Fibroblast of mammary gland (primary cell): ENCODE measurements at regions not wholly inside any gene's neighbourhood (a gene's known extent, or its start where the extent isn't known, plus 50 kb on each side); places are given as distances from the start of the nearest gene placed in this dataset.

ENCODE experiments used
- DNase-seq: peaks from one replicate; pipeline ENCODE4 v3.0.0-alpha.2; 2010; ENCODE audit warnings: low read depth
- H3K4me3 ChIP-seq: 2 replicates; pipeline ENCODE4 v1.5.1; 2011; ENCODE audit warnings: low read depth, mild to moderate bottlenecking, low read length, moderate library complexity; ENCODE audit not compliant: control insufficient read depth
- TF ChIP-seq, protein P1 (sequence below): conservative IDR thresholded peaks from 2 replicates; pipeline ENCODE4 v1.5.1; 2011; ENCODE audit warnings: low read depth, low read length, inconsistent platforms; ENCODE audit not compliant: control insufficient read depth, insufficient read depth

DNA sequence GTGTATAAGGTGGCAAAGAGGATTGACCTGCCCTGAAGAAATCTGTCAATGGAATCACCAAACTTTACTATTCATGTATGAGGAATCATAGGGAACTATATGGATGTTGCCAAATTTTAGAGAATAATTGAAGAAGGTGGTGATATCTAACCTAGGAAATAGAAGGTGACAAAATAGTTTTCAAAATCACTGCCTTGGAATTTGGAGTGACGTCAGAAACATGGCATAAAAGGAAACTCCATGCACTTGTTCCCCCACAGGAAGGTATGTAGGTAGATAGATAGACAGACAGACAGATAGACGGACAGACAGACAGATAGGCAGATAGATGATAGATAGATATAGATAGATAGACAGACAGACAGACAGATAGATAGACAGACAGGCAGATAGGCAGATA, 793.9 kb upstream of the AMOT start:
- TF ChIP-seq, protein P1, sequence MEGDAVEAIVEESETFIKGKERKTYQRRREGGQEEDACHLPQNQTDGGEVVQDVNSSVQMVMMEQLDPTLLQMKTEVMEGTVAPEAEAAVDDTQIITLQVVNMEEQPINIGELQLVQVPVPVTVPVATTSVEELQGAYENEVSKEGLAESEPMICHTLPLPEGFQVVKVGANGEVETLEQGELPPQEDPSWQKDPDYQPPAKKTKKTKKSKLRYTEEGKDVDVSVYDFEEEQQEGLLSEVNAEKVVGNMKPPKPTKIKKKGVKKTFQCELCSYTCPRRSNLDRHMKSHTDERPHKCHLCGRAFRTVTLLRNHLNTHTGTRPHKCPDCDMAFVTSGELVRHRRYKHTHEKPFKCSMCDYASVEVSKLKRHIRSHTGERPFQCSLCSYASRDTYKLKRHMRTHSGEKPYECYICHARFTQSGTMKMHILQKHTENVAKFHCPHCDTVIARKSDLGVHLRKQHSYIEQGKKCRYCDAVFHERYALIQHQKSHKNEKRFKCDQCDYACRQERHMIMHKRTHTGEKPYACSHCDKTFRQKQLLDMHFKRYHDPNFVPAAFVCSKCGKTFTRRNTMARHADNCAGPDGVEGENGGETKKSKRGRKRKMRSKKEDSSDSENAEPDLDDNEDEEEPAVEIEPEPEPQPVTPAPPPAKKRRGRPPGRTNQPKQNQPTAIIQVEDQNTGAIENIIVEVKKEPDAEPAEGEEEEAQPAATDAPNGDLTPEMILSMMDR = no peak
- no peak overlapping the region for H3K4me3 ChIP-seq
- DNase-seq = no peak

GRCh38 chrX:113629326-113629725, 788.7 kb upstream of the AMOT start:
- no peak for DNase-seq
- TF ChIP-seq, protein P1 = no peak
- no peak overlapping the region for H3K4me3 ChIP-seq

- H3K4me3 ChIP-seq = no peak overlapping the region
- no peak for DNase-seq
- TF ChIP-seq, protein P1 = no peak
Measured at GRCh38 chrX:113594123-113594841, 753.7 kb upstream of the AMOT start.

DNA sequence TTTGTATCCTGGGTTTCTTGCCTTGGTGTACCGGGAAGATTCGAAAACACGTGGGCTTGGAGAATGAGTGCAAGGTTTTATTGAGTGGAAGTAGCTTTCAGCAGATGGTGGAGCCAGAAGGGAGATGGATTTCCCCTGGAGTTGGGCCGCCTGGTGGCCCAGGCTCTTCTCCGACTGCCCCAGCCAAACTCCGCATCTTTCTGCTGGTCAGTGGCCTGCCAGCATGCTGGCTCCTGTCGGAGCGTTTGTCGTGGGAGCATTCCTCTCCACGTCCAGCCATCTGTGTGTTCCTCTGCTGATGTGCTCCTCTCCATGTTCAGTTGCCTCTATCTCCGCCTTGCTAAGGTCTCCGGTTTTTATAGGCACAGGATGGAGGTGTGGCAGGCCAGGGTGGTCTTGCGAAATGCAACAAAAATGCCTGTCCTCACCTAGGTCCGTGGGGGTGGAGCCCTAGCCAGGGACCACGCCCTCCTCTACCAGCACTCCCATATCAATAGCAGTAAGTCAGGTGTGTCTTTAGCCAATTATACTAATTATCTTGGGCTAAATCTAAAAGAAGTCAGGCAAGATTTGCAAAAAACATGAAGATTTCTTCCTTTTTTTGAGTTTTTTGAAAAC, 745.8 kb upstream of the AMOT start:
- TF ChIP-seq, protein P1 = no peak
- DNase-seq = no peak
- H3K4me3 ChIP-seq = no peak overlapping the region

DNA sequence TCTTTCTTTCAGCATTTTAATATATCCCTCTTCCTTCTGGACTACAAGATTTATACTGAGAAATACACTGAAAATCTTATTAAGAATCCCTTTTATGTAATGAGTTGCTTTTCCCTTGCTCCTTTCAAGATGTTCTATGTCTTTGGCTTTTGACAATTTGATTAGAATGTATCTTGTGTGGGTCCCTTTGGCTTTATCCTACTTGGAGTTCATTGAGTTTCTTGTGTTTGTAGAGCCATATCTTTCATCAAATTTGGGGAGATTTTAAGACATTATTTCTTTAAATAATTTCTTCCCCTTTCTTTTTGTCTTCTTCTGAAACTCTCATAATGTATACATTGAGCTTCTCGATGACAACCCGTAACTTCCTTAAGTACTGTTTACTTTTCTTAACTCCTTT, 739.9 kb upstream of the AMOT start:
- no peak for DNase-seq
- TF ChIP-seq, protein P1 = no peak
- no peak overlapping the region for H3K4me3 ChIP-seq

DNA sequence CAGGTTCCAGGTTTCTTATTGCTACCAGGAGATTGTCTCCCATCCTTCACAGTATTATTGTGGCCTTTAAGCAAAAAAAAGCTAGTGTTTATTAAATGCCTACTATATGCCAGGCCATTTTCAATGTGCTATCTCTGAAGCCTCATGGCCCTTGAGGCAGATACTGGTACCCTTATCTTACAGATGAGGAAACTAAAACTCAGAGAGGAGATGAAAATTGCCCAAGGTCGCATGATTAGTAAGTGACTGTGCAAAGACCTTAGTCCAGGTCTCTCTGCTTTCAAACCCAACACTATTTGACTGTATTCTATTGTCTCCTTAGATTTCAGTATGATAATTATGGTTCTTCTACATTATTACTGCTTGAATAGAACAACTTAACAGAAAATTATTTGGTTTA, 717.9 kb upstream of the AMOT start:
- TF ChIP-seq, protein P1 = no peak
- DNase-seq = no peak
- H3K4me3 ChIP-seq = no peak overlapping the region

- no peak for DNase-seq
- TF ChIP-seq, protein P1 = no peak
- no peak overlapping the region for H3K4me3 ChIP-seq
Measured at GRCh38 chrX:113551919-113552318, 711.3 kb upstream of the AMOT start.
